ENCODE measurements at regions not wholly inside any gene's neighbourhood (a gene's known extent, or its start where the extent isn't known, plus 50 kb on each side); places are given as distances from the start of the nearest gene placed in this dataset.

DNA sequence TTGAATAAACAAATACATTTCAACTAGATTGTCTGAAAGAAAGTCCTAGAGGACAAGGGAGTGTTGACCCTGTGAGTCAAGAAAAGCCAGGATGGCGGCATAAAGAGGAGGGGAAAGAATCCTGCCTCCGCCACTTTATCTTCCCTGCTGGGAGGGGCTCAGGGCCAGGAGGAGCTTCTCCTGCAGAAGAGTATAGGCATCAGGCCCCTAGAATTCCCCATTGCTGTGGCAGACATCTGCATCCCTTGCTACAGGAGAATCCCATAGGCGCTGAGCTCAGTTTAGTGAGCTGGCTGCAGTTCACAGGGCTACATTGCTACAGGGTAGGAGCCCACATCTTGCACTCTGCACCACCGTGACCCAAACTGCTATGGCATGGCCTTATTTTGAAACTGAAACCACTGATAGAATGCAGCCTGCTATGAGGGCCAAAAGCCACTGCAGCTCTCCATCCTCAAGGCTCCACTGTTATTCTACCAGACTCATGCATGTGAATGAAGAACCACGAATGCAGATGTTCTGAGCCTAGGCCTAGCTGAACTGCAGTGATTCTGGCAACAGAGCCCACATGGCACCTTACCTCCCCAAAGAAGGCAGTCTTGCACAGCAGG, 941.4 kb upstream of the CTNND2 start:
- Mint-ChIP-seq H3K27ac (no peak overlapping the region), H3K4me3 (no peak overlapping the region), H3K9me3 (peaks cover 0 to 7% (median 6%) of the 10 kb centered on the region in 7 donors), H3K36me3 (no peaks in the 10 kb centered on the region), H3K4me1 (no peaks in the 10 kb centered on the region), H3K27me3 (no peaks in the 10 kb centered on the region)
- H3K27ac ChIP-seq (ENCODE audit: insufficient read depth, low read length, poor library complexity, severe bottlenecking) = no peak overlapping the region
- H3K4me1 ChIP-seq (ENCODE audit: control insufficient read depth, insufficient read depth, low read length, poor library complexity, severe bottlenecking) = no peaks in the 10 kb centered on the region
- no peaks in the 10 kb centered on the region for H3K36me3 ChIP-seq (ENCODE audit: control insufficient read depth, insufficient read depth, low read length)
- no peaks in the 10 kb centered on the region for H3K27me3 ChIP-seq (ENCODE audit: control insufficient read depth, insufficient read depth, low read length)
- H3K9me3 ChIP-seq (ENCODE audit: control insufficient read depth in 2 of 2, low read length in 2 of 2) = peaks cover 0 to 10% of the 10 kb centered on the region in 2 experiments
- no peak for ATAC-seq (ENCODE audit: low read depth in 2 of 2)
- no peak overlapping the region for H3K4me3 ChIP-seq (ENCODE audit: low read depth, low read length)
- no peak for DNase-seq

DNA sequence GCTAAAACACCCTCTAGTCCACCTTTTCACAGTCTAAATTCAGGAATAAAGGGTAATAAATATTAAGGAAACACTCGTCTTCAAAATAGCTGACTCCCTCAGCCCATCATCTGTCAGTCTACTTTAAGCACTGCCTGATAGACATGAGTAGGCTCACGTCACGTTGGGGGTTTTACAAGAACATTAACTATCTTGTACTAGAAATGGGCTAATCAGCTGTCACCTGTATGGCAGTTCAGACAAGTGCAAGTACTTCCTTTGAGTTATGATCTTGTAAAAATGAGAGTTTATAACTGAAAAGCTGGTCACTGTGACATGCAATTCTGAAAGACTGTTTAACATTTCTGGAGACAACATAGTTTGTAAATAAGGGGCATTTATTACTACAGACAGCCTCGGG, 936.7 kb upstream of the CTNND2 start:
- H3K4me1 ChIP-seq (ENCODE audit: control insufficient read depth, insufficient read depth, low read length, poor library complexity, severe bottlenecking) = no peaks in the 10 kb centered on the region
- H3K27ac ChIP-seq (ENCODE audit: insufficient read depth, low read length, poor library complexity, severe bottlenecking) = no peak overlapping the region
- Mint-ChIP-seq H3K4me3 (no peak overlapping the region), H3K36me3 (no peaks in the 10 kb centered on the region), H3K27ac (no peak overlapping the region), H3K27me3 (no peaks in the 10 kb centered on the region), H3K4me1 (no peaks in the 10 kb centered on the region), H3K9me3 (peaks cover 1 to 16% (median 5%) of the 10 kb centered on the region in 7 donors)
- no peak for DNase-seq
- no peaks in the 10 kb centered on the region for H3K36me3 ChIP-seq (ENCODE audit: control insufficient read depth, insufficient read depth, low read length)
- no peak for ATAC-seq (ENCODE audit: low read depth in 2 of 2)
- no peak overlapping the region for H3K4me3 ChIP-seq (ENCODE audit: low read depth, low read length)
- H3K9me3 ChIP-seq (ENCODE audit: control insufficient read depth in 2 of 2, low read length in 2 of 2) = peaks cover 0 to 3% of the 10 kb centered on the region in 2 experiments
- H3K27me3 ChIP-seq (ENCODE audit: control insufficient read depth, insufficient read depth, low read length) = no peaks in the 10 kb centered on the region

DNA sequence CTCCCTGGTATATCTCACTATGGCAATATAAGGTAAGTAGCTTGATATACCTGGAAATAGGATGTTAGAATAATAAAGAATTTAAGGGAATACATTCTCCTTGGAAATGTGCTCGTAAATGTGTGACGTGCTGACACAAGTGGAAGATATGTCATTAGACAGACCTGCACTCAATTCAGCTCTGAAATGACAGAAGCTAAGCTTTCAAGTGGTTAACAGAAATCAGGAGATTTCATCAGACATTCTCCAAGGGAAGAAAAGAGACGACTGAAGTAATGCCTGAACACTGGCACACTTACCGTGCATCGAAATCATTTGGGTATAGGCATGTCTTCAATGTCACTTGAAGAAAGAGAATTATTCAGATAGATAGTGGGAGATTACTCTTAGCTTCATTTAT, 933.3 kb upstream of the CTNND2 start:
- Mint-ChIP-seq H3K27ac (no peak overlapping the region), H3K4me1 (no peaks in the 10 kb centered on the region), H3K27me3 (no peaks in the 10 kb centered on the region), H3K4me3 (no peak overlapping the region), H3K36me3 (no peaks in the 10 kb centered on the region), H3K9me3 (peaks cover 1 to 25% (median 11%) of the 10 kb centered on the region in 7 donors)
- Histone ChIP-seq H3K4me1 (ENCODE audit: control insufficient read depth, insufficient read depth, low read length, poor library complexity, severe bottlenecking) (no peaks in the 10 kb centered on the region), H3K27ac (ENCODE audit: insufficient read depth, low read length, poor library complexity, severe bottlenecking) (no peak overlapping the region), H3K4me3 (ENCODE audit: low read depth, low read length) (no peak overlapping the region), H3K9me3 (ENCODE audit: control insufficient read depth in 2 of 2, low read length in 2 of 2) (no peaks in the 10 kb centered on the region), H3K27me3 (ENCODE audit: control insufficient read depth, insufficient read depth, low read length) (no peaks in the 10 kb centered on the region), H3K36me3 (ENCODE audit: control insufficient read depth, insufficient read depth, low read length) (no peaks in the 10 kb centered on the region)
- ATAC-seq (ENCODE audit: low read depth in 2 of 2) = no peak
- DNase-seq = no peak

DNA sequence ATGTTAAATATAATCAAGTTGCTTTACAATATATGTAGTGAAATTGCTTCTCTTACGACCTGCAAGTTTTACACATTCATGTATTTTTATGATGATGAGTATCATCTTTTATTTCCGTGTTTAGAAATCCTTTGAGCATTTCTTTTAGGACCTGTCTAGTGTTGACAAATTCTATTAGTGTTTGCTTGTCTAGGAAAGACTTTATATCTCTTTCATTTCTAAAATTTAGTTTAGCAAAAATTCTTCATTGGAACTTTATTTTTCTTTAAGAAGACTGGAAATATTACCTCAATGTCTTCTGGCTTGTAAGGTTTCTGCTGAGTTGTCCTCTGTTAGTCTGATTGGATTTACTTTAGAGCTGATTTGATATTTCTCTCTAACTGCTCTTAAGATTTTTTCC, 920.9 kb upstream of the CTNND2 start:
- Mint-ChIP-seq H3K27me3 (no peaks in the 10 kb centered on the region), H3K9me3 (peaks cover 0 to 51% (median 8%) of the 10 kb centered on the region in 7 donors), H3K4me3 (no peak overlapping the region), H3K4me1 (no peaks in the 10 kb centered on the region), H3K36me3 (no peaks in the 10 kb centered on the region), H3K27ac (no peak overlapping the region)
- Histone ChIP-seq H3K4me1 (ENCODE audit: control insufficient read depth, insufficient read depth, low read length, poor library complexity, severe bottlenecking) (no peaks in the 10 kb centered on the region), H3K27ac (ENCODE audit: insufficient read depth, low read length, poor library complexity, severe bottlenecking) (no peak overlapping the region), H3K36me3 (ENCODE audit: control insufficient read depth, insufficient read depth, low read length) (no peaks in the 10 kb centered on the region), H3K9me3 (ENCODE audit: control insufficient read depth in 2 of 2, low read length in 2 of 2) (peaks cover 5 to 13% of the 10 kb centered on the region in 2 experiments), H3K4me3 (ENCODE audit: low read depth, low read length) (no peak overlapping the region), H3K27me3 (ENCODE audit: control insufficient read depth, insufficient read depth, low read length) (no peaks in the 10 kb centered on the region)
- ATAC-seq (ENCODE audit: low read depth in 2 of 2) = no peak
- DNase-seq = no peak

DNA sequence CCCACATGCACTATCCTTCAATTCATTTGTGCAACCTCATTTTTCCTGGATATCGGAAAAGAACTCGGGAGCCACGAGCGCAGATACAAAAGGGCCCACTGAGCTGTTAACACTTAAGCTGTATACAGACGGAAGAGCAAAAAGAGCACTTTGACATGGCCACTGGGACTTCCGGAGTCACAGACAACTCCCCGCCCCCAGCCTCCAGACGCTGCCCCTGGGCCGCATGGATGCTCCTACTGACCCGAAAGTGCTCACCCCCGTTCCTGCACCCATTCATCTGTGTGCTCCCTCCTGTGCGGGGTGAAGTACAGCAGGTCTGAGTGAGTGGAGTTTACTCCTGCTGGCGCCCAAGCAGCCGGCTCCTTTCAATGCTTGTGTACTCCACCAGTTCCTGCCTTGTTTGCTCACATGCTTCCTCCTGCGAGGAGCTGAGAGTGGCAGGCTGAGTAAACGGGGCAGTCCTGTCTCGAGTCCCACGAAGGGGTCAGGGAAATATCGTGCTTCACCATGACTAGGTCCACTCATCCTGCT, 901.0 kb upstream of the CTNND2 start:
- Histone ChIP-seq H3K27me3 (ENCODE audit: control insufficient read depth, insufficient read depth, low read length) (no peaks in the 10 kb centered on the region), H3K4me3 (ENCODE audit: low read depth, low read length) (no peak overlapping the region), H3K4me1 (ENCODE audit: control insufficient read depth, insufficient read depth, low read length, poor library complexity, severe bottlenecking) (no peaks in the 10 kb centered on the region), H3K36me3 (ENCODE audit: control insufficient read depth, insufficient read depth, low read length) (no peaks in the 10 kb centered on the region), H3K9me3 (ENCODE audit: control insufficient read depth in 2 of 2, low read length in 2 of 2) (no peaks in the 10 kb centered on the region), H3K27ac (ENCODE audit: insufficient read depth, low read length, poor library complexity, severe bottlenecking) (no peak overlapping the region)
- Mint-ChIP-seq H3K27me3 (no peaks in the 10 kb centered on the region), H3K4me3 (no peak overlapping the region), H3K36me3 (no peaks in the 10 kb centered on the region), H3K27ac (no peak overlapping the region), H3K4me1 (no peaks in the 10 kb centered on the region), H3K9me3 (peaks cover 0 to 8% (median 5%) of the 10 kb centered on the region in 7 donors)
- DNase-seq = no peak
- ATAC-seq (ENCODE audit: low read depth in 2 of 2) = no peak

DNA sequence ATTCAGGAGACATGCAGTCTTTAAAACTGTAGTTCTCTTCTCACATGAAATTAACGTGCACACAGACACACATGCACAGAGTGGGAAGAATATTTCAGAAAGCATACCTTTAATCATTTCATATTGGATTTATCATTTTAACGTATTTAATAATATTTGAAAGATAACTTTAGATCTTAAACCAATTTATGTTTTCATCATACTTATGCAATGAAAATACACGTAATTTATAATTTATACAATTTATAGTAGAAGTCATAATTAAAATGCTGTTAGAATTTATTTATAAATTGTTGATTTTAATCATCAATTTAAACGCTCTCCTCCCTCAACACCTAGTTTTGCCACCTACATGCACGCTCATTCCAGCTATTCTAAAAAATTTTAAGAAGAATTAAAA, 894.9 kb upstream of the CTNND2 start:
- Histone ChIP-seq H3K4me1 (ENCODE audit: control insufficient read depth, insufficient read depth, low read length, poor library complexity, severe bottlenecking) (no peaks in the 10 kb centered on the region), H3K27ac (ENCODE audit: insufficient read depth, low read length, poor library complexity, severe bottlenecking) (no peak overlapping the region), H3K27me3 (ENCODE audit: control insufficient read depth, insufficient read depth, low read length) (no peaks in the 10 kb centered on the region), H3K4me3 (ENCODE audit: low read depth, low read length) (no peak overlapping the region), H3K9me3 (ENCODE audit: control insufficient read depth in 2 of 2, low read length in 2 of 2) (peaks cover 0 to under 1% of the 10 kb centered on the region in 2 experiments), H3K36me3 (ENCODE audit: control insufficient read depth, insufficient read depth, low read length) (no peaks in the 10 kb centered on the region)
- H3K36me3 Mint-ChIP-seq = no peaks in the 10 kb centered on the region
- no peak for DNase-seq
- no peaks in the 10 kb centered on the region for H3K27me3 Mint-ChIP-seq
- no peak for ATAC-seq (ENCODE audit: low read depth in 2 of 2)
- H3K4me3 Mint-ChIP-seq = no peak overlapping the region
- H3K9me3 Mint-ChIP-seq = peaks cover 4 to 24% (median 13%) of the 10 kb centered on the region in 7 donors
- H3K4me1 Mint-ChIP-seq = no peaks in the 10 kb centered on the region
- H3K27ac Mint-ChIP-seq = no peak overlapping the region

DNA sequence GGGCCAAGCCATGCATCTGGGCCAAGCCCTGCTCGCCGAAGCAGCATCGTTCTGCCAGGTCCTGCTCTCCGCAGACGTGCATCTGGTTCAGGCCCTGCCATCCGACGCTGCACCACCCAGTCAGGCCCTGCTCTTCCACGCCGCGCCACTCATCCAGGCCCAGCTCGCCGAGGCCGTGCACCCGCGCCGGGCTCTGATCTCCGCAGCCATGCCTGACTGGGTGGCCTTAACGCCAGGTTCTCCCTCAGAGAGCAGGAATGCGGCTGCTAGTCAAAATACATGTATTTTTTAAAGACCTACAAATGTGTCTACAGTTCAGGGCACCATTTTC, 891.1 kb upstream of the CTNND2 start:
- Histone ChIP-seq H3K9me3 (ENCODE audit: control insufficient read depth in 2 of 2, low read length in 2 of 2) (peaks cover 0 to 6% of the 10 kb centered on the region in 2 experiments), H3K4me1 (ENCODE audit: control insufficient read depth, insufficient read depth, low read length, poor library complexity, severe bottlenecking) (no peaks in the 10 kb centered on the region), H3K27ac (ENCODE audit: insufficient read depth, low read length, poor library complexity, severe bottlenecking) (no peak overlapping the region), H3K27me3 (ENCODE audit: control insufficient read depth, insufficient read depth, low read length) (no peaks in the 10 kb centered on the region), H3K4me3 (ENCODE audit: low read depth, low read length) (no peak overlapping the region), H3K36me3 (ENCODE audit: control insufficient read depth, insufficient read depth, low read length) (no peaks in the 10 kb centered on the region)
- DNase-seq (no peak), ATAC-seq (ENCODE audit: low read depth in 2 of 2) (no peak)
- no peaks in the 10 kb centered on the region for H3K36me3 Mint-ChIP-seq
- no peak overlapping the region for H3K4me3 Mint-ChIP-seq
- no peaks in the 10 kb centered on the region for H3K4me1 Mint-ChIP-seq
- H3K27me3 Mint-ChIP-seq = no peaks in the 10 kb centered on the region
- no peak overlapping the region for H3K27ac Mint-ChIP-seq
- peaks cover 4 to 28% (median 17%) of the 10 kb centered on the region in 7 donors for H3K9me3 Mint-ChIP-seq
